Upper lobe of left lung (tissue), 6 donors: ENCODE measurements at regions not wholly inside any gene's neighbourhood (a gene's known extent, or its start where the extent isn't known, plus 50 kb on each side); places are given as distances from the start of the nearest gene placed in this dataset.

Experiments
- ATAC-seq, 2 donors: fragments of 200-7000 bp; cut with Tn5 transposase; one replicate each; pipeline ENCODE4 v1.9.1; 2022; ENCODE audit warnings: mild to moderate bottlenecking in 2 of 2, moderate library complexity in 2 of 2; ENCODE audit not compliant: low FRiP score in 2 of 2
- DNase-seq, 2 donors: peaks; one replicate each; pipeline ENCODE4 v3.0.0-alpha.2; 2019 to 2020
- H3K27ac ChIP-seq, 4 donors: fragments of 200-600 bp; sonication (generic); one replicate each; pipeline ENCODE4 v1.5.1; 2016 to 2019
- H3K27me3 ChIP-seq, 4 donors: fragments of 200-600 bp; sonication (generic); one replicate each; pipeline ENCODE4 v1.5.1; 2017 to 2019
- H3K36me3 ChIP-seq, 4 donors: fragments of 200-600 bp; sonication (generic); one replicate each; pipeline ENCODE4 v1.5.1; 2016 to 2019
- H3K4me1 ChIP-seq, 4 donors: fragments of 200-600 bp; sonication (generic); one replicate each; pipeline ENCODE4 v1.5.1; 2018 to 2019
- H3K4me3 ChIP-seq, 4 donors: fragments of 200-600 bp; sonication (generic); one replicate each; pipeline ENCODE4 v1.5.1; 2017 to 2019; ENCODE audit warnings: mild to moderate bottlenecking in 2 of 4, moderate library complexity in 1 of 4
- H3K9me3 ChIP-seq, 4 donors: fragments of 200-600 bp; sonication (generic); one replicate each; pipeline ENCODE4 v1.5.1; 2018 to 2019
- CTCF ChIP-seq, 6 experiments: fragments of 450-650 bp in 4 of 6; fragments of 200-600 bp in 2 of 6; sonication (generic) in 2 of 6; IDR thresholded peaks; one replicate each; pipeline ENCODE4 v1.5.1; 2016 to 2019; ENCODE audit warnings: antibody characterized with exemption in 6 of 6
- EP300 ChIP-seq, 4 donors: sonication (generic); formaldehyde crosslinking; IDR thresholded peaks; one replicate each; pipeline ENCODE4 v1.5.1; 2017; ENCODE audit warnings: antibody characterized with exemption in 4 of 4, control low read depth in 2 of 4
- POLR2A ChIP-seq, 4 donors: fragments of 450-650 bp; IDR thresholded peaks; one replicate each; pipeline ENCODE4 v1.5.1; 2016 to 2017; ENCODE audit warnings: antibody characterized with exemption in 4 of 4, mild to moderate bottlenecking in 2 of 4
- POLR2AphosphoS5 ChIP-seq, 2 donors: sonication (generic); formaldehyde crosslinking; IDR thresholded peaks; one replicate each; pipeline ENCODE4 v1.5.1; 2017; ENCODE audit warnings: antibody characterized with exemption in 2 of 2
- WGBS, 2 donors: methylation state at CpG; one replicate each; pipeline ENCODE4 v1.1.5; 2017 to 2018; 5-methylcytosine and 5-hydroxymethylcytosine counted together
- donor health status: DM: no; HTN: no; CAD: no; lungs with moderate emphysema.
- donor health status: DM: no; HTN: yes; CAD: no; lungs with severe emphysema.

GRCh38 chr16:86773354-86773715 lies 195.0 kb downstream of the FOXL1 start:
- peak in 1 of 2 donors; percentile 15 for ATAC-seq
- DNase-seq: no peak
- Histone ChIP-seq H3K4me3 (no peak overlapping the region), H3K9me3 (no peaks in the 10 kb centered on the region), H3K27me3 (peaks cover 0 to 4% (median 0%) of the 10 kb centered on the region in 4 donors), H3K27ac (no peak overlapping the region), H3K36me3 (no peaks in the 10 kb centered on the region), H3K4me1 (no peaks in the 10 kb centered on the region)
- no peak for TF ChIP-seq POLR2AphosphoS5 (IDR thresholded peaks at IDR 0.05)
- no peak for TF ChIP-seq EP300 (IDR thresholded peaks at IDR 0.05)
- TF ChIP-seq CTCF (IDR thresholded peaks at IDR 0.05): no peak
- no peak for TF ChIP-seq POLR2A (IDR thresholded peaks at IDR 0.05)
- 68 to 82% methylated on average over 4 of the region's 4 CpGs for WGBS, 2 donors

GRCh38 chr16:86774931-86775330 lies 196.6 kb downstream of the FOXL1 start:
- H3K4me1 ChIP-seq: no peaks in the 10 kb centered on the region

GRCh38 chr16:86775511-86775921 lies 197.2 kb downstream of the FOXL1 start:
- peaks cover 0 to 4% (median 0%) of the 10 kb centered on the region in 4 donors for H3K27me3 ChIP-seq
- H3K4me3 ChIP-seq: no peak overlapping the region
- no peaks in the 10 kb centered on the region for H3K9me3 ChIP-seq
- 37 to 48% methylated on average over 6 to 14 of the region's 14 CpGs for WGBS, 2 donors
- DNase-seq: no peak
- no peaks in the 10 kb centered on the region for H3K4me1 ChIP-seq
- no peaks in the 10 kb centered on the region for H3K36me3 ChIP-seq
- TF ChIP-seq POLR2AphosphoS5 (IDR thresholded peaks at IDR 0.05): no peak
- no peak for TF ChIP-seq EP300 (IDR thresholded peaks at IDR 0.05)
- no peak for TF ChIP-seq POLR2A (IDR thresholded peaks at IDR 0.05)
- TF ChIP-seq CTCF (IDR thresholded peaks at IDR 0.05): no peak
- ATAC-seq: no peak
- no peak overlapping the region for H3K27ac ChIP-seq

More at GRCh38 chr16:86774931-86775330, 196.6 kb downstream of the FOXL1 start:
- TF ChIP-seq POLR2A (IDR thresholded peaks at IDR 0.05) (no peak), POLR2AphosphoS5 (IDR thresholded peaks at IDR 0.05) (no peak), CTCF (IDR thresholded peaks at IDR 0.05) (no peak), EP300 (IDR thresholded peaks at IDR 0.05) (no peak)
- no peak overlapping the region for H3K27ac ChIP-seq
- WGBS, 2 donors: 78 to 91% methylated on average over 7 to 12 of the region's 12 CpGs
- DNase-seq (no peak), ATAC-seq (no peak)
- no peak overlapping the region for H3K4me3 ChIP-seq
- H3K9me3 ChIP-seq: no peaks in the 10 kb centered on the region
- peaks cover 0 to 4% (median 0%) of the 10 kb centered on the region in 4 donors for H3K27me3 ChIP-seq
- no peaks in the 10 kb centered on the region for H3K36me3 ChIP-seq

- H3K9me3 ChIP-seq: no peaks in the 10 kb centered on the region
- H3K4me1 ChIP-seq: no peaks in the 10 kb centered on the region
- no peak overlapping the region for H3K27ac ChIP-seq
- WGBS, 2 donors: 63 to 75% methylated on average over 4 of the region's 4 CpGs
- DNase-seq: no peak
- TF ChIP-seq POLR2A (IDR thresholded peaks at IDR 0.05) (no peak), CTCF (IDR thresholded peaks at IDR 0.05) (no peak), POLR2AphosphoS5 (IDR thresholded peaks at IDR 0.05) (no peak), EP300 (IDR thresholded peaks at IDR 0.05) (no peak)
- no peak overlapping the region for H3K4me3 ChIP-seq
- peaks cover 0 to 4% (median 0%) of the 10 kb centered on the region in 4 donors for H3K27me3 ChIP-seq
- H3K36me3 ChIP-seq: no peaks in the 10 kb centered on the region
- no peak for ATAC-seq
Observed at GRCh38 chr16:86777381-86777946, 199.1 kb downstream of the FOXL1 start.

- no peaks in the 10 kb centered on the region for H3K36me3 ChIP-seq
- H3K4me1 ChIP-seq: no peaks in the 10 kb centered on the region
- DNase-seq: no peak
- H3K9me3 ChIP-seq: no peaks in the 10 kb centered on the region
- no peak overlapping the region for H3K27ac ChIP-seq
- no peak for ATAC-seq
- 62 to 63% methylated on average over 13 of the region's 13 CpGs for WGBS, 2 donors
- peaks cover 0 to 4% (median 0%) of the 10 kb centered on the region in 4 donors for H3K27me3 ChIP-seq
- no peak overlapping the region for H3K4me3 ChIP-seq
- no peak for TF ChIP-seq CTCF (IDR thresholded peaks at IDR 0.05)
- no peak for TF ChIP-seq EP300 (IDR thresholded peaks at IDR 0.05)
- no peak for TF ChIP-seq POLR2AphosphoS5 (IDR thresholded peaks at IDR 0.05)
- TF ChIP-seq POLR2A (IDR thresholded peaks at IDR 0.05): no peak
Observed at GRCh38 chr16:86778108-86778745, 199.9 kb downstream of the FOXL1 start.
